NCI-H774 (cell line): ENCODE measurements at regions not wholly inside any gene's neighbourhood (a gene's known extent, or its start where the extent isn't known, plus 50 kb on each side); places are given as distances from the start of the nearest gene placed in this dataset.
"Not testable (repeated sequence)": the region's sequence is repeated elsewhere in the genome, so short reads cannot be mapped to it uniquely, and the experiment has no call there.

Source experiments
- DNase-seq: peaks from one replicate; lab custom pipeline; 2025; lab: John Stamatoyannopoulos, UW

DNA sequence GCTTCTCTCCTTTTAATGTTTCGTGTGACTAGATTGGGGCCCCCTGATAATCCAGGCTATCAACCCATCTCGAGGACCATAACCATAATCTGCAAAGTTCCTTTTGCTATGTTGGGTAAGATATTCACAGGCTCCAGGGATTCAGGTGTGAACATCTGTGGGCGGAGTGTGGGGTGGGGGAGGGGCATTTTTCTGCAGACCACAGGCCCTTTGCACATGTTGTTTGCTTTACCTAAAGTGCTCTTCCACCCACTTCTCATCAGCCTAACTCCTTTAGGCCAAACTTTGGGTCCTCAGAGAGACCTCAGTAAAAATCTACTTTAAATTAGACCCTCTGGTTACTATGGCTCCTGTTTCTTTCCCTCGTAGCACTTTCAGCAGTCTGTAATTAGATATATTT, 284.4 kb downstream of the WDR11 start:
- DNase-seq: no peak

DNA sequence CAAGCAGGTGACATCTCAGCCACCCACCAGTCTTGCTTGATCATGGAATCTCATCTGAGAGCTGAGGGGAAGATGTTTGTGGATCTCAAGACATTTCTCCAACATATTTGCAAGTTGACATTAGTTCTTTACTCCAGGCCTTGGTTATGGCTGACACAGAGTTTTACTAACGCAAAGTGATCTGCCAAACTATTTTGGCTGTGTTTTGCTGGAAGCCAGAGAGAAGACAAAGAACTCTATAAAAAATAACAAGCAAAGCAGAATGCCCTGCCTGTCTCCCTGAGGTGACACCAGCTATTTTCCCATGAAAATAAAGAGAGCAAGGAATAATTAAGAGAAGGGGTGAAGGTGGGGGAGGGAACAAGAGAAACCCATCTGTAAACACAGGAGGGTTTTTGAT, 286.4 kb downstream of the WDR11 start:
- no peak for DNase-seq

DNA sequence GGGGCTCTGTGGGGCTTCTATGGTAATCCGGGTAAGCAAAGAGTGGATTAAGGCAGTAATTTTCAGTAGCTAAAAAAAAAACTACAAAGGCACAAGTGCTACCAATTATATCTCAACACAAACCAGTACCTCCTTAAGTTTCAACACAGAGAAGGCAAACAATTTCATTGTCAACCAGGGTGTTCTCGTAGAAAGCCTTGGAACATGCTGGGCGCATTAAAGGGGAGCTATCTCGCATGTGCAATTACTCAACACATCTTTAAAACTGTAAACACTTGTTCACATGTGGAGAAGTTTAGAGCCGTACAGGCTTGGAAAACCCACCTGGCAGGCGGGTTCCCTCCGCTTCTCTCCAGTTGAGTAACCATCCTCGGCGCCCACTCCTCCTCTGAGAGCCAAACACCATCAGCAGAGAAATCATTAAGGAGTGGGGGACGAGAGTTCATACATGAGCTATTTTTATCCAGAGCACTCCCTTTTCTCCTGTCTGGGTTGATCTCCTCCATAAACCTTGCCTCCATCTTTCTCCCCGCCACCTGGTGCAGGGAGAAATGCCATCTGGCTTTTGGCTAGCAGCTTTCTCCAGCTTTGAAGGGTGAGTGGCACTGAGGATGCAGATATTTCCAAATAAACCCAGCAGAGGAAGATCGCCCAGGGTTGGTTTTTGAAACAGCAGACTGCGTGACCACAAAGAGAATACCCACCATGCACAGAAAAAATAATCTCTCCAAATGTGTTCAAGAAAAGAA, 287.1 kb downstream of the WDR11 start:
- no peak for DNase-seq

DNA sequence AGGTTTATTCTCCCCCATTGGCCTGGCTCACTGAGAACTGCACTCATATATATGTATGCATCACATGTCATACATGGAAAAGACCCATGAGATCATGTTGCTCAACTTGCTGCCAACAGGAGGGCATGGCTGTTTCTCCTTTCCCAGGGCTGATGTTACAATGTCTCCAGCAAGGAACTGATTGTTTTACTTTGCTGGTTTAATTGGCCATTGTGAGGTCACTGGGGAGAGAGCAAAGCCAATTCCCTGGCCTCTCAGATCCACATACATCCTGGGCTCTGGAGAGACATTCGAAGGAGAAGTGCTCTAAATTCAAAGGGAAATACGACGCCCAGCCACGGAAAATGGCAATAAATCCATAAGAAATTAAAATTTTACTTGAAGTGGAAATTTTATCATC, 287.8 kb downstream of the WDR11 start:
- DNase-seq: no peak

GRCh38 chr10:121145802-121146395, 294.7 kb downstream of the WDR11 start:
- DNase-seq: not testable (repeated sequence)

- DNase-seq: no peak
These were observed 297.8 kb downstream of the WDR11 start for GRCh38 chr10:121148921-121149320.

DNA sequence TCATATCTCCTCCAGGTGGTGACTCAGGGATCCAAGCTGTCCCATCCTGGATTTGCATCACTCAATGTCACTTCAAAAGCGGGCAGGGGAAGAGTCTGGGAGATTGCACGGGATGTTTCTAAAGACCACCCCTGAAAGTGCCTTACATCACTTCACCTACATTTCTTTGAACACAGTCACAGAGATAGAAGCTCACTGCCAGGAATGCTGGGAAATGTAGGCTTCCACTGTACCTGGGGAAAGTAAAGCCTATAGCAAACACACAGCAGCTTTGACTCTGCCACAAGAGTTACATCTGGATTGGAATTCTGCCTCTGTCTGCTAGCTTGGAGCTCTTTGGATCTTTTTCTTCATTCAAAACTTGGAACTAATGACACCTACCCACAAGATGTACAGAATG, 300.9 kb downstream of the WDR11 start:
- DNase-seq: no peak

GRCh38 chr10:121152935-121153334, 301.8 kb downstream of the WDR11 start:
- no peak for DNase-seq

- DNase-seq: no peak
These were observed 303.1 kb downstream of the WDR11 start for GRCh38 chr10:121154310-121154709.

- no peak for DNase-seq
These were observed 303.7 kb downstream of the WDR11 start for GRCh38 chr10:121154846-121155245.

DNA sequence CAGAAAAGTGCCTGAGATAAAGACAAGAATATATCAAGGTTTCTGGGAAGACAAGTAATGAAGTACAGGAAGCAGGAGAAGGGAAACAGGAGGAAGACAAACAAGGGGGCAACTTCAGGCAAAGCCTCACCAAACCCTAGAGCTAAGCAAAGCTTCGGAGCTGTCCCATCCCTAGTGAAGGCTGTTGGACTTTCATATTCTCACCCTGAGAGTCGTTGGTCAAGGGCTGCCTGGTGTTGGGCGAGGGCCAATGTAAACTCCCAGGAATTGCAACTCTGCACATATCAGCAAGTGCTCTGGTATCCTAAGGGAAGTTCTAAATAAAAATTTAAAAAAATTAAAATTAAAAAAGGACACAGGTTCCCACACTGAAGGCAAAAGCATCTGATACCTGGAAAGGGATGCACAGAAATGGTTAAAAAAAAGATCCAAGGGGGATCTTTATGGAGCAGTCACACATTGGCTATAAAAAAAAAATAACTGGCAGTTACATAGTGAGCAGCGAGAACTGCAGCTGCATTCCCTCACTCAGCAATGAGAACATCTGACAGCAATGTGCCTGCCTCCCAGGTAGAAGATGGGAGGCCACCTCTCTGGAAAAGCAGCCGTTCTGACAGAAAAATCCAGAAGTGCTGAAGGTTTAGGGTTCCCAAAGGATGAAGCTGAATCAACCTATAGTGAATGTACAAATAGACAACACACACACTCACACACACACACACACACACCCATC, 304.7 kb downstream of the WDR11 start:
- no peak for DNase-seq

GRCh38 chr10:121157998-121158397, 306.8 kb downstream of the WDR11 start:
- no peak for DNase-seq

- no peak for DNase-seq
These were observed 307.9 kb downstream of the WDR11 start for GRCh38 chr10:121158988-121159579.

DNA sequence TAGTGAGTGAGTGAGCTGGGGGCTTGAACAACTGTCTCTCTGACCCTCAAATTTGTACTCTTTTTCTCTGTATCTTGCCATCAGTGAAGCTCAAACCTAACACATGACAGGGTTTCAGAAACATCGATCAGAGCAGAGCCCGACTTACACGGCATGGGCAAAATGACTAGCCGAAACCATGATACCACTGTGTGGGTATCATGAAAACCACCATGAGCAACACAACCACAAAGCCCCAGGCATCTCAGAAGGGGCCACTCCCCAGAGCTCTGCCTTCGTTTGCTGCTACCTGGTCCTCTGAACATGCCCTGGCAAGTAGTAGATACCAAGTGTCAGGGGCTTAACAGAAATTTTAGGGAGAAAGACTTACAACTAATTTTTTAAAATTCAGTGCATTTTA, 308.5 kb downstream of the WDR11 start:
- no peak for DNase-seq

- no peak for DNase-seq
These were observed 314.1 kb downstream of the WDR11 start for GRCh38 chr10:121165276-121165675.

- no peak for DNase-seq
These were observed 316.5 kb downstream of the WDR11 start for GRCh38 chr10:121167534-121168243.

DNA sequence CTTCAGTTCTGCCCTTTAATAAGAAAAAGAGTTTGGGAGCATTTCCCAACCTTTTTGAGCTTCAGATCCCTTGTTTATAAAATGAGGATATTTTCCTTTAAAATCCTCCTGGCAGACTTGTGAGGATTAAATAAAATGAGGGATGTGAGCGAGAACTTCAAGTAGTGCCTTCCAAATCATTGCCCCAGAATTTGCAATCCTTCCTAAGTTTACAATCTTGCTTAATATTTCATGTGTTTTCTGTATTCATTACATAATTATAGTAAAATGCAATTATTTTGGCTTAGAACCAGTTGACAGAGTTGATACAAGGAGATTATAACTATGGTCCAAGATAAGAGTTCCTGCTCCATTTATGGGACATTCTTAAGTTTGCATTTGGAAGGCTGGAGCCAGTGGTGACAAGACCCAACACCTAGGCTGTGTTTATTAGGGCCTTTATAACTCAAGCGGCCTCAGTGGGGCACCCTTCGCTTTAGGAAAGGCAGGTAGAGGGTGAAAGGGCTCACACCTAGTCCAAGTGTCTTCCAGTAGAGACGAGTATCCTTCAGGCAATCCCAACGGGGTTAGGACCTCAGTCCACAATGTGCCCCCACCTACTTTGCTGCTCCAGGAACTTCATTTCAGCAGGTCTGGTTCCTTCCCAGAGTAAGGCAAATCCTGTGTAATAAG, 317.5 kb downstream of the WDR11 start:
- DNase-seq: no peak

GRCh38 chr10:121169406-121169805, 318.2 kb downstream of the WDR11 start:
- no peak for DNase-seq

- DNase-seq: no peak
These were observed 320.9 kb downstream of the WDR11 start for GRCh38 chr10:121171825-121172787.

DNA sequence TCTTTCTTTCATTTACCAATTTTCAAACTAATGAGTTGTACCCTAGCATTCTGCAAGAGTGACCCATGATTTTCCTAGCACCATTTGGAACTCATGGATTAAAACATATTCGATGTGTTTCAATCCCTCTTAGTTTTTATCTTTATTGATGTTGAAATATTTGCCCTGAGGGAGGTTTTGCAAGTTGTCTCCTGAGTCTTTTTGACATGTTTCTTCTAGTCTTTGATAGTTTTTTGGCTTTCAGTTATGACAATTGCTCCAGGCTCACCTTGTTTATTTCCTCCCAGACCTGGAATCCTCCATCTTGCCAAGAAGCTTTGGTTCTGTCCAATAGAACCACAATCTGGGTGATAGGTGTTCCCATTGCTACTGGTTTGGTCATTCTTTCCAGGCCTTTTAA, 327.8 kb downstream of the WDR11 start:
- no peak for DNase-seq
